Posterior vena cava (tissue), 2 donors: ENCODE measurements at regions not wholly inside any gene's neighbourhood (a gene's known extent, or its start where the extent isn't known, plus 50 kb on each side); places are given as distances from the start of the nearest gene placed in this dataset.

ENCODE experiments used
- DNase-seq: peaks from one replicate; pipeline ENCODE4 v3.0.0-alpha.2; 2020; ENCODE audit warnings: low spot score
- intact Hi-C, 2 donors: fragments of 100-400 bp; cut with DNase I; formaldehyde crosslinking; loops; one replicate each; pipeline versions ENCODE4 v1.14.1 to v1.14.2; 2022 to 2023
- donor health status: DM: yes; HTN: yes; CAD: no.
- donor health status: DM: yes; HTN: yes; CAD: no.

- intact Hi-C loops: loop anchor here in 1 of 2 donors (5.0 to 10.0 kb wide), 2 partner anchors 194 to 289 kb away; no protein-coding TSS in a partner anchor
- no peak for DNase-seq
Measured at GRCh38 chr6:159461266-159461665, 231.8 kb downstream of the SOD2 start.

DNA sequence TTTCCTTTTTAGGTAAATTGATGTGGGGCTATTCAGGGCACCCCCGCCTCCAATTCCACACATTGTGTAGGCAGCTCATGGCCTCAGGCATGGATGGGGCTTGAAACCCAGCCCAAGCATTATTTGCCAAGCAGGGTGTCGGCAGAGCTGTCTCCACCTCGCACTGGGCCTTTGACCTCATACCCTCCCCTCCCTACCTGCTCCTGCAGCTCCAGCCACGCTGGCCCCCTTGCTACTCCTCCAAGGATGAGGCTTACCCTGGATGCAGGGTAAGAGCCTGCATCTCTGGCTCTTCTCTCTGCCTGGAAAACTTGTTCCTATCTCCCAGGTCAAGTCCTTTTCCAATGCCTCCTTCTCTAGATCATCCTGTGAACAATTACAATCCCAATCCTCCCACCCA, 232.6 kb downstream of the SOD2 start:
- intact Hi-C loops: loop anchor here in 1 of 2 donors (5.0 to 10.0 kb wide), 2 partner anchors 194 to 288 kb away; no protein-coding TSS in a partner anchor
- DNase-seq: no peak

GRCh38 chr6:159456349-159456748, 236.7 kb downstream of the SOD2 start:
- intact Hi-C loops: no loop called here
- DNase-seq: no peak

DNA sequence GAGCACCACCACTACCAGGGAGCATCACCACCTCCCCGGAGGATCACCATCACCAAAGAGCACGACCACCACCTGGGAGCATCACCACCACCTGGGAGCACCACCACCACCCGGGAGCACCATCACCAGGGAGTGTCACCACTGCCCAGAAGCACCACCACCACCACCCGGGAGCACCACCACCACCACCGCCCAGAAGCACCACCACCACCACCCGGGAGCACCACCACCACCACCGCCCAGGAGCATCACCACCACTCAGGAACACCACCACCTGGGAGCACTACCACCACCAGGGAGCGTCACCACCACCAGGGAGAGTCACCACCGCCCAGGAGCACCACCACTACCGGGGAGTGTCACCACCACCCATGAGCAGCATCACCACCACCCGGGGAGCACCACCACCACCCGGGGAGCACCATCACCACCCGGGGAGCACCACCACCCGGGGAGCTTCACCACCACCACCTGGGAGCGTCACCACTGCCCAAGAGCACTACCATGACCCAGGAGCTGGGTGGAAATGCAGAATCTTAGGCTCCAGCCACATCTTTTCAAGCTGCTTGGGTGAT, 237.3 kb downstream of the SOD2 start:
- DNase-seq: no peak
- intact Hi-C loops: no loop called here

- intact Hi-C loops: no loop called here
- DNase-seq: no peak
Measured at GRCh38 chr6:159450815-159451465, 242.1 kb downstream of the SOD2 start.

GRCh38 chr6:159446340-159446739, 246.7 kb downstream of the SOD2 start:
- DNase-seq: no peak
- intact Hi-C loops: no loop called here

- DNase-seq: no peak
- intact Hi-C loops: no loop called here
Measured at GRCh38 chr6:159445351-159445750, 247.7 kb downstream of the SOD2 start.

GRCh38 chr6:159444056-159444760, 248.8 kb downstream of the SOD2 start:
- intact Hi-C loops: no loop called here

GRCh38 chr6:159443417-159443920, 249.6 kb downstream of the SOD2 start:
- DNase-seq: no peak
- intact Hi-C loops: no loop called here

More at GRCh38 chr6:159444056-159444760, 248.8 kb downstream of the SOD2 start:
- DNase-seq: no peak

GRCh38 chr6:159441704-159441981, 251.4 kb downstream of the SOD2 start:
- intact Hi-C loops: no loop called here
- DNase-seq: no peak

DNA sequence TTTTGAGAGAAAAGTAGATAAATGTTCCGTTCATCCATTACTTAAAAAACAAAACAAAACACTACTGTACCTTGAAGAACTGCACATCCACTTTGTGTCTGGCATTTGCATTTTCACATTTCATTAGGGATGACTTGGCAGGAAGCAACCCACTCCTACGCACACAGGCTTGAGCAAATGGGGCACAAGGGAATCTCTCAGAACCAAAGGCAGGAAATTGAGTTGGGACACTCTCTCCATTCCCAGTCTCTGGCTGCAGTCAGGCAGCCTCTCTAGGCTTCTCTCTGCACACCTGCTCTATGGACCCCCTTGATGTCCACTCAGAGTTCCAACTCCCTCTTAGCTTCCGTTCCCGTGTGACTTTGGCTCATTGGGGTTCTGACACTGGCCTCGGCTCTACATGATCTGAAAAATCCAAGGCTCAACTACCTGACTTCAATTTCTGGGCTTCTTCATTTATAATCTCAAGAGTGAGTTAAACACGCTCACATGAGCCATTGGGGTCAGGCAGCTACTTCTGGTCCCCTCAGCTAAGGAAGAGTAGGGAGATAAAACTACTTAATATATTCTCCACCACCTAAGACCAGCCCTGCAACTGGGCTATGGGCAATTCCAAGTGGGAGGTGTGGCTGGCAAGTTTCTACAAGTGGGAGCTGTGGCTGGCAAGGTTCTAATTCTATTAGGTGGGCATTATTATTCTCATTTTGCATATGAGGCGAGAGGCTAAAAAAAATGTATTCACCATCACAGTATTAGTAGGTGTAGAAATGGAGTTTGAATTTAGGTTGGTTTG, 251.9 kb downstream of the SOD2 start:
- intact Hi-C loops: no loop called here
- DNase-seq: no peak

- no peak for DNase-seq
- intact Hi-C loops: no loop called here
Measured at GRCh38 chr6:159440349-159440748, 252.7 kb downstream of the SOD2 start.

DNA sequence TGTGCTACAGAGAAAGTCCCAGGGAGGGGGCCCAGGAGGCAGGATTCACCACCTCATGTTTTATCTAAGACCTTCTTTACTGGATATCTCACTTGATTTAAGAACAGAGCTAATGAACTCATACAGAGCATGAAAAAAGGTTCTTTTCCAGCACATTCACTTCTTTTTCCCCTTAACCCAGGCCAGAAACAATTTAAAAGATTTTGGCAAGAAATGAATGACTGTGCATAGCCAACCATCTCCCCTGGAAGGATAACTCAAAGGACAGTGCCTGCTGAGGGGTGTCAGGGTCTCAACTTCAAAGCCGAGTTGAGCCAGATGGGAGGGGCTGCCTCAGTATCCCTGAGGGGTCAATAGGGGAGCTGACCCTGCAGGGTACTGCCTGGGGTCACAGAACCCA, 253.4 kb downstream of the SOD2 start:
- DNase-seq: no peak
- intact Hi-C loops: no loop called here

- intact Hi-C loops: no loop called here
- no peak for DNase-seq
Measured at GRCh38 chr6:159438106-159438505, 254.9 kb downstream of the SOD2 start.

- no peak for DNase-seq
- intact Hi-C loops: no loop called here
Measured at GRCh38 chr6:159436581-159436980, 256.5 kb downstream of the SOD2 start.

- intact Hi-C loops: no loop called here
- DNase-seq: no peak
Measured at GRCh38 chr6:159435701-159436100, 257.3 kb downstream of the SOD2 start.

DNA sequence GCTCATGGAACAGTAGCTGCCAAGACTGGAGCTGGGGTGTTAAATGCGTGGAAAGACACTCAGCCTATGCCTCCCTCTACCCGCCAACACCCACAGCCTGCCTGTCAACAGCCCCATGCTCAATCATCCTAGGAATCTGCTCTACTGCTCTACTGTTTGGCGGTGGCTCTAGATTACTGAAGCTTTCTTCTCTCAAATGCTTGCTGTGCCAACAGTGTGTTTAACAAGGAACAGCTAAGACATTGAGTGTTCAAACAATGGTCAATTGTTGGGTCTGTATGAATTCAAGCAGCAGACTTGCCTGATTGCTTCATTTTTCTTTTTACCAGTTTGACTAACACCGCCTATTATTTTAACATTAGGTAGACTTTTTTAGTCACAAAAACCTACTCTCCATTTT, 258.6 kb downstream of the SOD2 start:
- no peak for DNase-seq
- intact Hi-C loops: no loop called here

DNA sequence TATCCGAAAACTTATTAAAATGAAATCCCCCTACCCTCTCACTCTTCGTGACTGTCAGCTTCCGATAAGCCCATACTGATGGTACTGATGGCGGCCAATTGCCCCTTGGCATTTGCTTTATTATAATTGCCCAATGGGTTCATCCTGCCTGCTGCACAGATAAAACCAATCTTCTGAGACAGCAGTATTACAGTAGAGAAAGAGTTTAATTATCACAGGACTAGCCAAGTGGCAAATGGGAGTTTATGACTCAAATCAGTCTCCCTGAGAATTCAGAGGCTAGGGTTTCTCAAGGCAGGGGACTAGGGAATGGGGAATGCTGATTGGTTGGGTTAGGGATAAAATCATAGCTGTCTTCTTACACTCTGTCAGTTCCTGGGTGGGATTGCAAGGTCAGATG, 259.5 kb downstream of the SOD2 start:
- intact Hi-C loops: no loop called here
- no peak for DNase-seq

- intact Hi-C loops: no loop called here
- no peak for DNase-seq
Measured at GRCh38 chr6:159431750-159432149, 261.3 kb downstream of the SOD2 start.

DNA sequence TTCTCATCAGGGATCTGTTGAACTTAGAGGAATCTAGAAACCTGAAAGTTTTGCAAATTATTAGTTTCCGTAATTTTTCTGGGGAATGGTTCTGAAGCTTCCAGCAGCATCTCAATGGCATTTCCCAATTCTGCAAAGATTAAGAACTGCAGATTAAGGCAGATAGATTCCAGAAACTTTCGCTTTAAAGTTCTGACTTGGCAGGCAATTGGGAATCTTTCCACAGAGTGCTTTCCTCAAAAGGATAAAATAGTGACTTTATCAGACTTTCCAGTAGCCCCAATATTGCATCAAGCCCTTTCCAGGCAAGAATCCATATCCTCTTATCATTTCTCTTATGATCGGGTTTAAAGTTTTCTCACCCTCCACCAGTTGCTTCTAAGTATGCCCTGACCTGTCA, 261.1 kb downstream of the FNDC1 start:
- intact Hi-C loops: no loop called here
- no peak for DNase-seq
